ENCODE measurements at regions not wholly inside any gene's neighbourhood (a gene's known extent, or its start where the extent isn't known, plus 50 kb on each side); places are given as distances from the start of the nearest gene placed in this dataset.

DNA sequence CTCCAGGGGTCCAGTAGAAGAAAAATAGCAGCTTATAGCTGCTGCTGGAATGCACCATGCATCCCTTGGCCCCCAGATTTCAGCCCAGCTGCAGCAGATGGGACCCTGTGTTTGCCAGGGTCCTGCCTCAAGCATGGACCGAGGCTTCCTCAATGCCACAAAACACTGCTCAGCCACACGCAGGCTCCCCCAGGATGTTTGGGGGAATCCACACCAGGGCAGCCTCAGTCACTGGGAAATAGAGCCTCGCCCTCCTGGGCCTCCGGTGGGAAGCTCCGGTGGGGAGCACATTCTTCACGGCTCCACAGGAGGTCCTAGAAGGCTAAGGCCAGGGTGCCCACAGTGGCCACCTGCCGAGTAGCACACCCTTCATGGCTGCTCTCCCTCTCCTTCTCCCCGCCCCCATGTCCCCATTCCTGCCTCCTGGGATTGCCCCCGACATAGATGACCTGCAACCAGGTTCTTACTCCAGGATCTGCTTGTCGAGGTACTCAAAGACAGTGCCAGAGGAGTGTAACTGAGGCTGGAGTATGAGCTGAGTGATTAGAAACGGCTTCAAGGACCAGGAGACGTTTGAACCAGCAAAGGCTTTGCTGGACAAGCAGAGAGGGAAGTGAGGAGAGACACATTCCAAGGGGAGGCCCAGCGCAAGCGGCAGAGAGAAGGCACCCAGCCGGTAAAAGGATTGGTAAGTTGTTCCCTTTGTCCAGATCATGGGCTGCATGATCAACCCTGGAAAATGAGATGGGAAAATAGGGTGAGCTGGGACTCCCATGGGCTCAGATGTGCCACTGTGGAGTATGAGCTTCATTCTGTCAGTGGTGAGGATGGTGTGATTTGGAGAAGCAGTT lies 110.7 kb upstream of the UQCRFS1 start:
- no peak overlapping the region for H3K4me2 ChIP-seq (ENCODE audit: low read length)
- no peaks in the 10 kb centered on the region for H4K20me1 ChIP-seq (ENCODE audit: insufficient read depth, low read length)
- TF ChIP-seq EZH2phosphoT487 (IDR thresholded peaks at IDR 0.05; ENCODE audit: low read depth): no peak
- no peak overlapping the region for H3K9ac ChIP-seq (ENCODE audit: low read length)
- H3K79me2 ChIP-seq (ENCODE audit: low read length): no peaks in the 10 kb centered on the region
- H3K4me3 ChIP-seq (ENCODE audit: low read length): no peak overlapping the region
- H3K4me1 ChIP-seq (ENCODE audit: low read length): no peaks in the 10 kb centered on the region
- H3K36me3 ChIP-seq (replicated peaks; ENCODE audit: low read depth, low read length): no peaks in the 10 kb centered on the region
- H3K9me3 ChIP-seq (ENCODE audit: insufficient read depth, low read length): no peaks in the 10 kb centered on the region
- H2AFZ ChIP-seq (ENCODE audit: low read depth, low read length): no peak overlapping the region
- no peak overlapping the region for H3K27ac ChIP-seq (ENCODE audit: low read length)
- H3K27me3 ChIP-seq (ENCODE audit: low read depth, low read length): peaks cover 35% of the 10 kb centered on the region

DNA sequence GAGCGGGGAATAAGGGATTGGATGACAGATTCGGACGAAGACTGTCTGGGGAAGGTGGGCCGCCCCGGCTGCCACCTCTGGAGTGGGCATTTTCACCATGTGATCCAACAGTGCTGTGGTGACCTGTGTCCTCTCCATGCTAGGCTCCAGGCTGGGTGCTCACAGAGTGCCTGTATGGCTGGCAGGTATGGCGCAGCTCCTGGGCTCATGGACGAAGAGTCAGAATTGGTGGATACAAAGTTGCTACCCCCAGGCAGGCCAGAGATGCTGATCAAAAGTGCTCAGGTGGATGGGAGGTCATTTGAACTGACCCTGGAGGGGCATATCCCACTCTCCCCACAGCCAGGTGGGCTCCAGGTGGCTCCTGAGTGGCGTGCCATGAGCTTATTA lies 111.3 kb upstream of the UQCRFS1 start:
- Histone ChIP-seq H4K20me1 (ENCODE audit: insufficient read depth, low read length) (no peaks in the 10 kb centered on the region), H3K9me3 (ENCODE audit: insufficient read depth, low read length) (no peaks in the 10 kb centered on the region), H3K4me3 (ENCODE audit: low read length) (no peak overlapping the region), H3K27me3 (ENCODE audit: low read depth, low read length) (peaks cover 31% of the 10 kb centered on the region), H3K27ac (ENCODE audit: low read length) (no peak overlapping the region), H3K4me2 (ENCODE audit: low read length) (no peak overlapping the region), H3K9ac (ENCODE audit: low read length) (no peak overlapping the region), H3K4me1 (ENCODE audit: low read length) (no peaks in the 10 kb centered on the region), H2AFZ (ENCODE audit: low read depth, low read length) (no peak overlapping the region), H3K79me2 (ENCODE audit: low read length) (no peaks in the 10 kb centered on the region), H3K36me3 (replicated peaks; ENCODE audit: low read depth, low read length) (no peaks in the 10 kb centered on the region)
- TF ChIP-seq, protein P1, sequence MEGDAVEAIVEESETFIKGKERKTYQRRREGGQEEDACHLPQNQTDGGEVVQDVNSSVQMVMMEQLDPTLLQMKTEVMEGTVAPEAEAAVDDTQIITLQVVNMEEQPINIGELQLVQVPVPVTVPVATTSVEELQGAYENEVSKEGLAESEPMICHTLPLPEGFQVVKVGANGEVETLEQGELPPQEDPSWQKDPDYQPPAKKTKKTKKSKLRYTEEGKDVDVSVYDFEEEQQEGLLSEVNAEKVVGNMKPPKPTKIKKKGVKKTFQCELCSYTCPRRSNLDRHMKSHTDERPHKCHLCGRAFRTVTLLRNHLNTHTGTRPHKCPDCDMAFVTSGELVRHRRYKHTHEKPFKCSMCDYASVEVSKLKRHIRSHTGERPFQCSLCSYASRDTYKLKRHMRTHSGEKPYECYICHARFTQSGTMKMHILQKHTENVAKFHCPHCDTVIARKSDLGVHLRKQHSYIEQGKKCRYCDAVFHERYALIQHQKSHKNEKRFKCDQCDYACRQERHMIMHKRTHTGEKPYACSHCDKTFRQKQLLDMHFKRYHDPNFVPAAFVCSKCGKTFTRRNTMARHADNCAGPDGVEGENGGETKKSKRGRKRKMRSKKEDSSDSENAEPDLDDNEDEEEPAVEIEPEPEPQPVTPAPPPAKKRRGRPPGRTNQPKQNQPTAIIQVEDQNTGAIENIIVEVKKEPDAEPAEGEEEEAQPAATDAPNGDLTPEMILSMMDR (IDR thresholded peaks at IDR 0.05; ENCODE audit: low read depth, low read length): no peak
- no peak for TF ChIP-seq EZH2phosphoT487 (IDR thresholded peaks at IDR 0.05; ENCODE audit: low read depth)

DNA sequence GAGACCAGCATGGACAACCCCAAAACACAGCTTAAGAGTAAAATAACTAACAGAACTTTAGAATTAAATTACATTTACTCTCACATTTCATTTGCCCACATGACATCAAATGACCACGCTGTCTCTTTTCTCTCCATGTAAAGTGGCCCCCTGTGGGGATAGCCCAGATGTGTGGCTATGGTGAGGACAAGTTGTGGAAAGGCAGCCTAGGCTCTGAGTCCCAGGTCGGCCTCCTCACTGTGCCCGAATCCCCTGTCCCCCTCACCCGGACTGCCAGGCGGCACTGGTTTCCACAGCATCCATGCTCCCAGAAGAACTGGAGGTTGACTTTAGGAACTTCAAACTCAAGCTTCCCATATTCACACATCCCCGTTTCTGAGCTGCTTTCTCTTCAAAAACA lies 111.8 kb upstream of the UQCRFS1 start:
- no peak overlapping the region for H3K4me3 ChIP-seq (ENCODE audit: low read length)
- no peak overlapping the region for H3K9ac ChIP-seq (ENCODE audit: low read length)
- H3K9me3 ChIP-seq (ENCODE audit: insufficient read depth, low read length): no peaks in the 10 kb centered on the region
- H3K4me2 ChIP-seq (ENCODE audit: low read length): no peak overlapping the region
- no peaks in the 10 kb centered on the region for H3K79me2 ChIP-seq (ENCODE audit: low read length)
- H3K27ac ChIP-seq (ENCODE audit: low read length): no peak overlapping the region
- no peaks in the 10 kb centered on the region for H3K36me3 ChIP-seq (replicated peaks; ENCODE audit: low read depth, low read length)
- H4K20me1 ChIP-seq (ENCODE audit: insufficient read depth, low read length): no peaks in the 10 kb centered on the region
- no peaks in the 10 kb centered on the region for H3K4me1 ChIP-seq (ENCODE audit: low read length)
- H2AFZ ChIP-seq (ENCODE audit: low read depth, low read length): no peak overlapping the region
- TF ChIP-seq, protein P1 (IDR thresholded peaks at IDR 0.05; ENCODE audit: low read depth, low read length): no peak
- no peak for TF ChIP-seq EZH2phosphoT487 (IDR thresholded peaks at IDR 0.05; ENCODE audit: low read depth)
- H3K27me3 ChIP-seq (ENCODE audit: low read depth, low read length): peaks cover 27% of the 10 kb centered on the region

- no peak overlapping the region for H3K9ac ChIP-seq (ENCODE audit: low read length)
- H3K27me3 ChIP-seq (ENCODE audit: low read depth, low read length): peaks cover 21% of the 10 kb centered on the region
- TF ChIP-seq, protein P1 (IDR thresholded peaks at IDR 0.05; ENCODE audit: low read depth, low read length): no peak
- TF ChIP-seq EZH2phosphoT487 (IDR thresholded peaks at IDR 0.05; ENCODE audit: low read depth): no peak
- no peak overlapping the region for H3K27ac ChIP-seq (ENCODE audit: low read length)
- H3K9me3 ChIP-seq (ENCODE audit: insufficient read depth, low read length): no peaks in the 10 kb centered on the region
- no peaks in the 10 kb centered on the region for H3K79me2 ChIP-seq (ENCODE audit: low read length)
- no peaks in the 10 kb centered on the region for H3K4me1 ChIP-seq (ENCODE audit: low read length)
- no peak overlapping the region for H3K4me2 ChIP-seq (ENCODE audit: low read length)
- H3K4me3 ChIP-seq (ENCODE audit: low read length): no peak overlapping the region
- H3K36me3 ChIP-seq (replicated peaks; ENCODE audit: low read depth, low read length): no peaks in the 10 kb centered on the region
- no peaks in the 10 kb centered on the region for H4K20me1 ChIP-seq (ENCODE audit: insufficient read depth, low read length)
- H2AFZ ChIP-seq (ENCODE audit: low read depth, low read length): no peak overlapping the region
Observed at GRCh38 chr19:29325241-29325975, 112.5 kb upstream of the UQCRFS1 start.
